Tibial nerve (tissue), 4 donors: ENCODE measurements at regions not wholly inside any gene's neighbourhood (a gene's known extent, or its start where the extent isn't known, plus 50 kb on each side); places are given as distances from the start of the nearest gene placed in this dataset.

Source experiments
- DNase-seq, 2 donors: peaks; one replicate each; pipeline ENCODE4 v3.0.0-alpha.2; 2019; ENCODE audit warnings: low spot score in 2 of 2
- H3K27ac ChIP-seq, 4 donors: fragments of 200-600 bp; sonication (generic) in 3 of 4; one replicate each; pipeline ENCODE4 v1.5.1; 2017 to 2019; ENCODE audit warnings: mild to moderate bottlenecking in 1 of 4
- H3K27me3 ChIP-seq, 2 donors: fragments of 200-600 bp; sonication (generic) in 1 of 2; one replicate each; pipeline versions ENCODE4 v1.5.1 to v1.6.0; 2017 to 2019
- H3K36me3 ChIP-seq, 3 donors: fragments of 200-600 bp; sonication (generic); one replicate each; pipeline ENCODE4 v1.5.1; 2018 to 2019
- H3K4me1 ChIP-seq, 4 donors: fragments of 200-600 bp; sonication (generic) in 3 of 4; one replicate each; pipeline ENCODE4 v1.5.1; 2017 to 2019
- H3K4me3 ChIP-seq, 4 donors: fragments of 200-600 bp; sonication (generic) in 3 of 4; one replicate each; pipeline ENCODE4 v1.5.1; 2017 to 2019; ENCODE audit warnings: mild to moderate bottlenecking in 1 of 4, moderate library complexity in 1 of 4
- H3K9me3 ChIP-seq, 4 donors: fragments of 200-600 bp; sonication (generic) in 3 of 4; one replicate each; pipeline ENCODE4 v1.5.1; 2017 to 2019
- EP300 ChIP-seq, 2 donors: sonication (generic); formaldehyde crosslinking; IDR thresholded peaks; one replicate each; pipeline ENCODE4 v1.6.1; 2017; ENCODE audit warnings: antibody characterized with exemption in 2 of 2, mild to moderate bottlenecking in 1 of 2
- POLR2A ChIP-seq, 2 donors: fragments of 450-650 bp; IDR thresholded peaks; one replicate each; pipeline ENCODE4 v1.6.1; 2017; ENCODE audit warnings: antibody characterized with exemption in 2 of 2, mild to moderate bottlenecking in 2 of 2, moderate library complexity in 2 of 2
- WGBS, 2 donors: methylation state at CpG; one replicate each; pipeline ENCODE4 v1.1.5; 2018; 5-methylcytosine and 5-hydroxymethylcytosine counted together
- TF ChIP-seq, protein P1 (sequence below), 5 experiments: fragments of 200-600 bp in 3 of 5; fragments of 450-650 bp in 2 of 5; sonication (generic) in 3 of 5; IDR thresholded peaks; one replicate each; pipeline ENCODE4 v1.5.1; 2016 to 2019; ENCODE audit warnings: antibody characterized with exemption in 5 of 5, mild to moderate bottlenecking in 3 of 5, moderate library complexity in 2 of 5

DNA sequence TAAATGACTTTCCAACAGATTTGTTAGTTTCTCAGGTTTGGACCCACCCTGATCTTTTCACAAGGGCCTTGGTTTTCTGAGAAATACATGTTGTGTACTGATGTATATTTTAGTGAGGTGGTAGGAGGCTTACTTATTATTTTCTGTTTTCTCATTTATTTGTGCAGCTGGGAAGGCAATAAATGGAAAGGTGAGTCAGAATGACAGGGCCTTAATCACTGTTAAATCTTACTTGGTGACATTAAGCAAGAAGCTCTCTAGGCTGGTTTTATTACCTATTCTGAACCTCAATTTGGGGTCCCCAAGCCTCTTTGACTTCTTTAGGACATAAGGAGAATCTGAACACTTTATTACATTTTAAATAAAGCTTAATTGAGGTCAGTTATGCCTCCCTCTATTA is 214.0 kb upstream of the DAB2 start:
- Histone ChIP-seq H3K27ac (no peak overlapping the region), H3K27me3 (no peaks in the 10 kb centered on the region), H3K4me1 (no peaks in the 10 kb centered on the region), H3K36me3 (no peaks in the 10 kb centered on the region), H3K4me3 (no peak overlapping the region), H3K9me3 (no peaks in the 10 kb centered on the region)
- TF ChIP-seq, protein P1, sequence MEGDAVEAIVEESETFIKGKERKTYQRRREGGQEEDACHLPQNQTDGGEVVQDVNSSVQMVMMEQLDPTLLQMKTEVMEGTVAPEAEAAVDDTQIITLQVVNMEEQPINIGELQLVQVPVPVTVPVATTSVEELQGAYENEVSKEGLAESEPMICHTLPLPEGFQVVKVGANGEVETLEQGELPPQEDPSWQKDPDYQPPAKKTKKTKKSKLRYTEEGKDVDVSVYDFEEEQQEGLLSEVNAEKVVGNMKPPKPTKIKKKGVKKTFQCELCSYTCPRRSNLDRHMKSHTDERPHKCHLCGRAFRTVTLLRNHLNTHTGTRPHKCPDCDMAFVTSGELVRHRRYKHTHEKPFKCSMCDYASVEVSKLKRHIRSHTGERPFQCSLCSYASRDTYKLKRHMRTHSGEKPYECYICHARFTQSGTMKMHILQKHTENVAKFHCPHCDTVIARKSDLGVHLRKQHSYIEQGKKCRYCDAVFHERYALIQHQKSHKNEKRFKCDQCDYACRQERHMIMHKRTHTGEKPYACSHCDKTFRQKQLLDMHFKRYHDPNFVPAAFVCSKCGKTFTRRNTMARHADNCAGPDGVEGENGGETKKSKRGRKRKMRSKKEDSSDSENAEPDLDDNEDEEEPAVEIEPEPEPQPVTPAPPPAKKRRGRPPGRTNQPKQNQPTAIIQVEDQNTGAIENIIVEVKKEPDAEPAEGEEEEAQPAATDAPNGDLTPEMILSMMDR (IDR thresholded peaks at IDR 0.05), result no peak
- TF ChIP-seq EP300 (IDR thresholded peaks at IDR 0.05), result no peak
- no peak for TF ChIP-seq POLR2A (IDR thresholded peaks at IDR 0.05)
- DNase-seq, result no peak

DNA sequence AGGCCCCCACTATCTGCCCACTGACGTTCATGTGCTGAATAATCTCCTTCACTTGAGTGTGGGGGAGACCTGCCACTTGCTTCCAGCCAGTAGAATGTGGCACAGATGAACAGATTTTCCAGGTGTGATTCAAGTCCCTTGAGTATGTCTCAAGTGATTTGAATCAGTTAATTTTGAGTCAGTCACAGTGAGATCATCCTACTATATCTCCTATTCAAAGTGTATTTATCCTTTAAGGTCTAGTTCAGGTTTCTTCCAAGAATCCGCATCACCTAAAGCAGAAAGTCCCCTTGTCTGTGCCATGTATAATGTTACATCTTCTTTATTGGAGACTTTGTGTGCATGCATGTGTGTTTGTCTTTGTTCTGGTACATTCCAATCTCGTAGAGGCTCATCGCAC is 208.3 kb upstream of the DAB2 start:
- Histone ChIP-seq H3K9me3 (no peaks in the 10 kb centered on the region), H3K27ac (no peak overlapping the region), H3K36me3 (no peaks in the 10 kb centered on the region), H3K4me1 (no peaks in the 10 kb centered on the region), H3K27me3 (no peaks in the 10 kb centered on the region), H3K4me3 (no peak overlapping the region)
- DNase-seq, result no peak
- 85 to 87% methylated on average over 4 of the region's 4 CpGs for WGBS, 2 donors
- no peak for TF ChIP-seq EP300 (IDR thresholded peaks at IDR 0.05)
- TF ChIP-seq, protein P1 (IDR thresholded peaks at IDR 0.05), result no peak
- no peak for TF ChIP-seq POLR2A (IDR thresholded peaks at IDR 0.05)

DNA sequence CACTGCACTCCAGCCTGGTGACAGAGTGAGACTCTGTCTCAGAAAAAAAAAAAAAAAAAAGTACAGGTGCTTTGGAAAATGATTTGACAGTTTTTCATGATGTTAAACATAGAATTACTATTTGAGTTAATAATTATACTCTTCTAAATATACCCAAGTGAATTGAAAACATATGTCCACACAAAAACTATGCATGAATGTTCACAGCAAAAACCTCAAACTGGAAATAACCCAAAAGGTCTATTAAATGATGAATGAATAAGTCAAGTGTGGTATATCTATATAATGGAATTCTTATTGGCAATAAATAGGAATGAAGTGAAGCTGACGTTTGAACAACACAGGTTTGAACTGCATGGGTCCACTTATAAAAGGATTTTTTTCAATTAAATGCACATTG is 207.2 kb upstream of the DAB2 start:
- Histone ChIP-seq H3K36me3 (no peaks in the 10 kb centered on the region), H3K4me3 (no peak overlapping the region), H3K27ac (no peak overlapping the region), H3K4me1 (no peaks in the 10 kb centered on the region), H3K27me3 (no peaks in the 10 kb centered on the region), H3K9me3 (no peaks in the 10 kb centered on the region)
- TF ChIP-seq EP300 (IDR thresholded peaks at IDR 0.05) (no peak), POLR2A (IDR thresholded peaks at IDR 0.05) (no peak)
- TF ChIP-seq, protein P1 (IDR thresholded peaks at IDR 0.05), result no peak
- 65 to 71% methylated on average over 1 of the region's 1 CpG for WGBS, 2 donors
- DNase-seq, result no peak

DNA sequence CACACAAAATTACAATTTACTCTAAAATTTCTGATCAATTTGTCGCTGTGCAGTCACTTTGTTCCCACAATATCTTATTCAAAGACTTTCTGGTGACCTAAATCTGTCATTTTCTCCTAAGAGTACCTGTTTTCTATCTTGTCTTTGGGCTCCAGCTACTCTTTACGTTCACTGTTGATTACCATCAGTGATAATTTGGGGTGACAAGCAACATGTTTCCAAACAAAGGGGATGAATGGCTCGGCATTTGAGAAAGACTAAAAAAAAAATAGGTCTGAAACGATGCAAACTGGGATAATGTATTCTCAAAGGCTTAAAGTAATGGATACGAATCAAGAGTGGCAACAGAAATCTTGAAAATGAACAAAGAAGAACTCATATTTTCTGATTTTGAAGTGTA is 205.2 kb upstream of the DAB2 start:
- Histone ChIP-seq H3K27ac (no peak overlapping the region), H3K9me3 (no peaks in the 10 kb centered on the region), H3K4me1 (peaks cover 0 to 3% (median 0%) of the 10 kb centered on the region in 4 donors), H3K36me3 (no peaks in the 10 kb centered on the region), H3K4me3 (no peak overlapping the region), H3K27me3 (no peaks in the 10 kb centered on the region)
- 87 to 89% methylated on average over 5 of the region's 5 CpGs for WGBS, 2 donors
- no peak for DNase-seq
- TF ChIP-seq, protein P1 (IDR thresholded peaks at IDR 0.05), result no peak
- TF ChIP-seq EP300 (IDR thresholded peaks at IDR 0.05), result no peak
- no peak for TF ChIP-seq POLR2A (IDR thresholded peaks at IDR 0.05)

DNA sequence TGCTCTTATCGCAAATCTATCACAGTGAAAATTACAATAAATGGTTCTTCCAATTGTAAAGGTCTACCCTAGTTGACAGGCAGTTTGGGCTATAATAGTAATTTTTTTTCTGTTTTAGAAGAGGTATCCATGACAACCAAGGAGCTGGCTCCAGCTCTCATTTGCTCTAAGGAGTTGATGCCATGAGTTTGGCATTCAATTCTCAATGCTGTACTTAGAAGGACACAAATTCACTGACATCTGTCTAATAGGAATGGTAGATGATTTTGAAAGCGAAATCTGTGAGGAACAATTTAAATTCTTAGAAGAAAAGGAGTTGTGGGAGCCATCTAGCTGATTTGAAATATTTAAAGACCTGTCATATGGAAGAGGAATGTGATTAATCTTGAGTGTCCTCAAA is 203.6 kb upstream of the DAB2 start:
- H3K27me3 ChIP-seq, result no peaks in the 10 kb centered on the region
- no peaks in the 10 kb centered on the region for H3K9me3 ChIP-seq
- H3K4me1 ChIP-seq, result peaks cover 0 to 16% (median 3%) of the 10 kb centered on the region in 4 donors
- no peak for DNase-seq
- 88 to 92% methylated on average over 2 of the region's 2 CpGs for WGBS, 2 donors
- H3K36me3 ChIP-seq, result no peaks in the 10 kb centered on the region
- TF ChIP-seq EP300 (IDR thresholded peaks at IDR 0.05) (no peak), POLR2A (IDR thresholded peaks at IDR 0.05) (no peak)
- TF ChIP-seq, protein P1 (IDR thresholded peaks at IDR 0.05), result no peak
- no peak overlapping the region for H3K27ac ChIP-seq
- H3K4me3 ChIP-seq, result no peak overlapping the region
